PFSK-1 (cell line): ENCODE measurements at regions not wholly inside any gene's neighbourhood (a gene's known extent, or its start where the extent isn't known, plus 50 kb on each side); places are given as distances from the start of the nearest gene placed in this dataset.

Experiments
- FOXP2 ChIP-seq: optimal IDR thresholded peaks from 2 replicates; pipeline ENCODE3; 2011; ENCODE audit warnings: borderline replicate concordance, control low read depth, inconsistent platforms; ENCODE audit not compliant: insufficient read depth; ENCODE audit errors: extremely low read length, extremely low read depth
- POLR2AphosphoS5 ChIP-seq: IDR thresholded peaks from 2 replicates; pipeline ENCODE4 v1.6.1; 2012; ENCODE audit warnings: low read depth, mild to moderate bottlenecking, control low read depth, low read length, moderate library complexity
- REST ChIP-seq, 2 experiments: IDR thresholded peaks; 2 replicates each; pipeline versions ENCODE4 v1.6.1 to v1.8.0; 2011 to 2012; ENCODE audit warnings: low read depth in 2 of 2, low read length in 2 of 2, control low read depth in 1 of 2, inconsistent platforms in 1 of 2, mild to moderate bottlenecking in 1 of 2, moderate library complexity in 1 of 2; ENCODE audit not compliant: insufficient read depth in 1 of 2
- SIN3A ChIP-seq: IDR thresholded peaks from 2 replicates; pipeline ENCODE4 v1.6.1; 2012; ENCODE audit warnings: mild to moderate bottlenecking, low read length, moderate library complexity, borderline replicate concordance; ENCODE audit not compliant: insufficient read depth
- TAF1 ChIP-seq: IDR thresholded peaks from 2 replicates; pipeline ENCODE4 v1.6.1; 2012; ENCODE audit warnings: low read length, control low read depth, borderline replicate concordance; ENCODE audit not compliant: insufficient read depth

- TF ChIP-seq POLR2AphosphoS5 (no peak), REST (IDR thresholded peaks at IDR 0.05; ENCODE audit: insufficient read depth in 1 of 2, low read depth in 2 of 2, low read length in 2 of 2) (no peak), TAF1 (no peak), SIN3A (no peak), FOXP2 (no peak)
Observed at GRCh38 chr5:57862471-57862911, 379.9 kb upstream of the ACTBL2 start.
